Esophagus muscularis mucosa (tissue), 4 donors: ENCODE measurements at regions not wholly inside any gene's neighbourhood (a gene's known extent, or its start where the extent isn't known, plus 50 kb on each side); places are given as distances from the start of the nearest gene placed in this dataset.

ENCODE experiments used
- DNase-seq: peaks from one replicate; pipeline ENCODE4 v3.0.0-alpha.2; 2017; ENCODE audit errors: extremely low spot score
- H3K27ac ChIP-seq, 4 donors: fragments of 200-600 bp; sonication (generic); replicated peaks in 1 of 4; 1 replicate in 3 of 4; 2 replicates in 1 of 4; pipeline ENCODE4 v1.5.1; 2016 to 2019; ENCODE audit warnings: mild to moderate bottlenecking in 1 of 4
- H3K27me3 ChIP-seq, 4 donors: fragments of 200-600 bp; sonication (generic); one replicate each; pipeline versions ENCODE4 v1.5.1 to v1.6.0; 2016 to 2019
- H3K36me3 ChIP-seq, 4 donors: fragments of 200-600 bp; sonication (generic); one replicate each; pipeline ENCODE4 v1.5.1; 2016 to 2019
- H3K4me1 ChIP-seq, 4 donors: fragments of 200-600 bp; sonication (generic); one replicate each; pipeline ENCODE4 v1.5.1; 2016 to 2019
- H3K4me3 ChIP-seq, 4 donors: fragments of 200-600 bp; sonication (generic); 1 replicate in 2 of 4; 2 replicates in 2 of 4; pipeline ENCODE4 v1.5.1; 2016 to 2019; ENCODE audit warnings: mild to moderate bottlenecking in 4 of 4, moderate library complexity in 1 of 4
- H3K9me3 ChIP-seq, 4 donors: fragments of 200-600 bp; sonication (generic); 1 replicate in 3 of 4; 2 replicates in 1 of 4; pipeline ENCODE4 v1.5.1; 2016 to 2019
- EP300 ChIP-seq: sonication (generic); formaldehyde crosslinking; IDR thresholded peaks from one replicate; pipeline ENCODE4 v1.6.1; 2017; ENCODE audit warnings: antibody characterized with exemption
- POLR2A ChIP-seq: fragments of 450-650 bp; IDR thresholded peaks from one replicate; pipeline ENCODE4 v1.6.1; 2017; ENCODE audit warnings: antibody characterized with exemption, moderate library complexity, mild to moderate bottlenecking, low read depth
- POLR2AphosphoS5 ChIP-seq, 2 donors: sonication (generic); formaldehyde crosslinking; IDR thresholded peaks; one replicate each; pipeline ENCODE4 v1.6.1; 2017; ENCODE audit warnings: antibody characterized with exemption in 2 of 2
- WGBS: methylation state at CpG from one replicate; pipeline ENCODE4 v1.1.5; 2018; 5-methylcytosine and 5-hydroxymethylcytosine counted together
- intact Hi-C: fragments of 100-400 bp; cut with DNase I; formaldehyde crosslinking; loops from one replicate; pipeline ENCODE4 v1.15.1; 2023
- TF ChIP-seq, protein P1 (sequence below), 3 experiments: fragments of 200-600 bp in 2 of 3; fragments of 450-650 bp in 1 of 3; sonication (generic) in 2 of 3; IDR thresholded peaks; one replicate each; pipeline ENCODE4 v1.5.1; 2017 to 2019; ENCODE audit warnings: antibody characterized with exemption in 3 of 3, mild to moderate bottlenecking in 2 of 3, moderate library complexity in 1 of 3

GRCh38 chr3:159439346-159439745 is 549.3 kb upstream of the IL12A start:
- no peak for DNase-seq
- 90% methylated on average over 4 of the region's 4 CpGs for WGBS
- H3K27me3 ChIP-seq, result no peaks in the 10 kb centered on the region

GRCh38 chr3:159441279-159441678 is 547.4 kb upstream of the IL12A start:
- intact Hi-C loops, result no loop called here
- no peaks in the 10 kb centered on the region for H3K9me3 ChIP-seq
- 53% methylated on average over 1 of the region's 1 CpG for WGBS
- no peak for DNase-seq
- peaks cover 0 to 7% (median 0%) of the 10 kb centered on the region in 4 donors for H3K4me1 ChIP-seq
- H3K36me3 ChIP-seq, result no peaks in the 10 kb centered on the region
- no peaks in the 10 kb centered on the region for H3K27me3 ChIP-seq
- TF ChIP-seq, protein P1, sequence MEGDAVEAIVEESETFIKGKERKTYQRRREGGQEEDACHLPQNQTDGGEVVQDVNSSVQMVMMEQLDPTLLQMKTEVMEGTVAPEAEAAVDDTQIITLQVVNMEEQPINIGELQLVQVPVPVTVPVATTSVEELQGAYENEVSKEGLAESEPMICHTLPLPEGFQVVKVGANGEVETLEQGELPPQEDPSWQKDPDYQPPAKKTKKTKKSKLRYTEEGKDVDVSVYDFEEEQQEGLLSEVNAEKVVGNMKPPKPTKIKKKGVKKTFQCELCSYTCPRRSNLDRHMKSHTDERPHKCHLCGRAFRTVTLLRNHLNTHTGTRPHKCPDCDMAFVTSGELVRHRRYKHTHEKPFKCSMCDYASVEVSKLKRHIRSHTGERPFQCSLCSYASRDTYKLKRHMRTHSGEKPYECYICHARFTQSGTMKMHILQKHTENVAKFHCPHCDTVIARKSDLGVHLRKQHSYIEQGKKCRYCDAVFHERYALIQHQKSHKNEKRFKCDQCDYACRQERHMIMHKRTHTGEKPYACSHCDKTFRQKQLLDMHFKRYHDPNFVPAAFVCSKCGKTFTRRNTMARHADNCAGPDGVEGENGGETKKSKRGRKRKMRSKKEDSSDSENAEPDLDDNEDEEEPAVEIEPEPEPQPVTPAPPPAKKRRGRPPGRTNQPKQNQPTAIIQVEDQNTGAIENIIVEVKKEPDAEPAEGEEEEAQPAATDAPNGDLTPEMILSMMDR (IDR thresholded peaks at IDR 0.05), result no peak
- no peak for TF ChIP-seq EP300
- no peak for TF ChIP-seq POLR2A
- no peak for TF ChIP-seq POLR2AphosphoS5 (IDR thresholded peaks at IDR 0.05)
- no peak overlapping the region for H3K4me3 ChIP-seq
- H3K27ac ChIP-seq, result no peak overlapping the region

More at GRCh38 chr3:159439346-159439745, 549.3 kb upstream of the IL12A start:
- H3K4me3 ChIP-seq, result no peak overlapping the region
- intact Hi-C loops, result no loop called here
- H3K4me1 ChIP-seq, result peaks cover 0 to 7% (median 0%) of the 10 kb centered on the region in 4 donors
- no peaks in the 10 kb centered on the region for H3K36me3 ChIP-seq
- H3K27ac ChIP-seq, result no peak overlapping the region
- no peaks in the 10 kb centered on the region for H3K9me3 ChIP-seq
- TF ChIP-seq, protein P1 (IDR thresholded peaks at IDR 0.05), result no peak
- TF ChIP-seq POLR2A (no peak), POLR2AphosphoS5 (IDR thresholded peaks at IDR 0.05) (no peak), EP300 (no peak)

- TF ChIP-seq, protein P1 (IDR thresholded peaks at IDR 0.05), result no peak
- TF ChIP-seq EP300 (no peak), POLR2AphosphoS5 (IDR thresholded peaks at IDR 0.05) (no peak), POLR2A (no peak)
- no peak for DNase-seq
- intact Hi-C loops, result no loop called here
- 61% methylated on average over 5 of the region's 5 CpGs for WGBS
- Histone ChIP-seq H3K4me3 (no peak overlapping the region), H3K27ac (no peak overlapping the region), H3K9me3 (no peaks in the 10 kb centered on the region), H3K36me3 (no peaks in the 10 kb centered on the region), H3K27me3 (no peaks in the 10 kb centered on the region), H3K4me1 (peaks cover 0 to 7% (median 0%) of the 10 kb centered on the region in 4 donors)
These were observed 545.4 kb upstream of the IL12A start for GRCh38 chr3:159443266-159443665.

GRCh38 chr3:159447841-159448240 is 540.8 kb upstream of the IL12A start:
- whole genome bisulfite sequencing, result 70% methylated on average over 3 of the region's 3 CpGs
- no peak overlapping the region for H3K27ac ChIP-seq

More at GRCh38 chr3:159447841-159448240, 540.8 kb upstream of the IL12A start:
- TF ChIP-seq POLR2A (no peak), POLR2AphosphoS5 (IDR thresholded peaks at IDR 0.05) (no peak), EP300 (no peak)
- TF ChIP-seq, protein P1 (IDR thresholded peaks at IDR 0.05), result no peak
- intact Hi-C loops, result no loop called here
- no peak overlapping the region for H3K4me3 ChIP-seq
- H3K9me3 ChIP-seq, result no peaks in the 10 kb centered on the region
- no peaks in the 10 kb centered on the region for H3K27me3 ChIP-seq
- no peaks in the 10 kb centered on the region for H3K36me3 ChIP-seq
- no peaks in the 10 kb centered on the region for H3K4me1 ChIP-seq
- peak; percentile 5 for DNase-seq
